ENCODE measurements at regions not wholly inside any gene's neighbourhood (a gene's known extent, or its start where the extent isn't known, plus 50 kb on each side); places are given as distances from the start of the nearest gene placed in this dataset.

- no peaks in the 10 kb centered on the region for H3K79me2 ChIP-seq (ENCODE audit: insufficient read depth, low read depth)
- no peaks in the 10 kb centered on the region for H3K27me3 ChIP-seq (ENCODE audit: insufficient read depth, low read depth)
- H3K36me3 ChIP-seq (ENCODE audit: insufficient read depth) = no peaks in the 10 kb centered on the region
- no peak overlapping the region for H3K9ac ChIP-seq
- TF ChIP-seq CTCF (conservative IDR thresholded peaks at IDR 0.05; ENCODE audit: low read depth, low read length) = no peak
- H3K27ac ChIP-seq = no peak overlapping the region
- H3K4me1 ChIP-seq (ENCODE audit: low read depth, poor library complexity, severe bottlenecking) = peaks cover 6% of the 10 kb centered on the region
- no peak overlapping the region for H3K4me2 ChIP-seq
- H4K20me1 ChIP-seq (ENCODE audit: insufficient read depth) = no peaks in the 10 kb centered on the region
- H2AFZ ChIP-seq (ENCODE audit: low read depth) = no peak overlapping the region
- H3K4me3 ChIP-seq (IDR thresholded peaks at IDR 0.05; ENCODE audit: insufficient read depth, low read depth, low read length) = no peak overlapping the region
Observed at GRCh38 chr14:101709962-101710931, 51.3 kb upstream of the PPP2R5C start.

- H3K4me2 ChIP-seq = no peak overlapping the region
- peaks cover 6% of the 10 kb centered on the region for H3K4me1 ChIP-seq (ENCODE audit: low read depth, poor library complexity, severe bottlenecking)
- no peaks in the 10 kb centered on the region for H3K36me3 ChIP-seq (ENCODE audit: insufficient read depth)
- H3K4me3 ChIP-seq (IDR thresholded peaks at IDR 0.05; ENCODE audit: insufficient read depth, low read depth, low read length) = no peak overlapping the region
- no peak overlapping the region for H3K9ac ChIP-seq
- H3K79me2 ChIP-seq (ENCODE audit: insufficient read depth, low read depth) = no peaks in the 10 kb centered on the region
- no peaks in the 10 kb centered on the region for H3K27me3 ChIP-seq (ENCODE audit: insufficient read depth, low read depth)
- TF ChIP-seq CTCF (conservative IDR thresholded peaks at IDR 0.05; ENCODE audit: low read depth, low read length) = no peak
- H4K20me1 ChIP-seq (ENCODE audit: insufficient read depth) = no peaks in the 10 kb centered on the region
- no peak overlapping the region for H2AFZ ChIP-seq (ENCODE audit: low read depth)
- H3K27ac ChIP-seq = no peak overlapping the region
Observed at GRCh38 chr14:101711041-101711856, 50.3 kb upstream of the PPP2R5C start.
